HK-2 (cell line): ENCODE measurements at regions not wholly inside any gene's neighbourhood (a gene's known extent, or its start where the extent isn't known, plus 50 kb on each side); places are given as distances from the start of the nearest gene placed in this dataset.
"Not testable (repeated sequence)": the region's sequence is repeated elsewhere in the genome, so short reads cannot be mapped to it uniquely, and the experiment has no call there.

ENCODE experiments used
- DNase-seq: peaks from one replicate; pipeline ENCODE4 v3.0.0-alpha.2; 2018; ENCODE audit not compliant: unreplicated experiment

DNA sequence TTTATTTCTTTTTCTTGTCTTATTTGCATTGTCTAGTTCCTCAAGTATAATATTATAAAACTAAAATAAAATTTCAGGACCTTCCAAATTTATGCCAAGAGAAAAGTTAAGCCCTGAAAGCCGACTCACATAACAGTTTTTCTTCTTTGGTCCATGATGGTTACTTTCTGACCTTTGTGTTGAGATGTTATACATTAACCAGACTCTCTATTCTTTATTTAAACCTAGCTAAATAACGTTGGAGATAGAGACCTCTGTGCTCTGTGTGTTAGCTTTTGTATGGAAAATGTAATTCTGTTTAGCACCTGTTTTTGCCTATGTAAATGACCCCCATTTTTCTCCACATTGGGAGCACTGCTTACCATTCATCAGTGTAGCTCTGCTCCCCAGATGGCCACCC, 352.4 kb downstream of the CD109 start:
- no peak for DNase-seq

DNA sequence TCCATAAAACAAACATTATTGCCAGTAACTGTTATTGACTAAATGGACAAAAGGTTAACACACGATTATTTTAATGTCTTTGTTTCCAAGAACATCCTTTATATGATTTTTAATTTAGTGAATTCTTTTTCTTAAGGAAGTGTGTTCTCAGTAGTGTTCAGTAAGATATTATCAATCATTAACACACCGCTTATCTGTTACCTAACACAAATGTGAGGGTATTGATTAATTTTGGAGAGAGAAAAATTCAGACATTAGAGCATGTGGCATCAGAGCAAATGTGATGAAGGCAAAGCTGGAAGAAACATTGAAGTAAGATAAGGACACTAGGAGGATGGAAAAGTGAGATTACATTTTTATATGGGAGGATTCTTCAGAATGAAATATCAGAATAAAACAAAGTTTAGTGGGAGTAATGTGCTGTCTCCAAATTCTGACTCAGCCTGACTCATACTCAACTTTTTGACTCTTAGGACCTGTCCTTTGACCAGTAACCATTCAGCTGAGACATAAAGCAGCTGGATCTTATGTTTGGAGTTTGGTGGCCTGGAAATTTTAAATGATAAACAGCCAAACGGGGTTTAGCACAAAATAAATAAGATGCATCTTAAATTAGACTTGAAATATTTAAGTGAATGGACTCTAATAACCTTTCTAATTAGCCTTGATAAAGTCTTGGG, 348.6 kb downstream of the CD109 start:
- no peak for DNase-seq

DNA sequence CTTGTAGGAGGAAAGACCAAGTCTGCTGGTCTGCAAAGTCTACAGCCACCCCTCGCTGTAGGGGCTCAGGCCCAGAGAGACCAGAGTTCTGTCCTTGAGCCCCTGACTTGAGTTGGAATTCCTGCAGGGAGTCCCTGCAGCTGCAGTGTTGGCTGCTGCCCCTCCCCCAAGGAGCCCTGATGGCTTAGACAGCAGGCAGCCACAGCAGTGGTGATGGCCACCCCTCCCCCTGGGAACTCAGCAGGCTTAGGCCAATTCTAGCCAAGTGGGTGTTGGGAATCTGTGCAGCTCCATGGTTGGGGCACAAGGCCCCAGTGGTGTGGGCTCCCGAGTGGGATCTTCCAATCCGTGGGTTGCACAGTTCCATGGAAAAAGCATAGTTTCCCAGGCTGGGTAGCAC, 345.4 kb downstream of the CD109 start:
- no peak for DNase-seq

GRCh38 chr6:74018825-74019224, 322.8 kb downstream of the CD109 start:
- DNase-seq = no peak

DNA sequence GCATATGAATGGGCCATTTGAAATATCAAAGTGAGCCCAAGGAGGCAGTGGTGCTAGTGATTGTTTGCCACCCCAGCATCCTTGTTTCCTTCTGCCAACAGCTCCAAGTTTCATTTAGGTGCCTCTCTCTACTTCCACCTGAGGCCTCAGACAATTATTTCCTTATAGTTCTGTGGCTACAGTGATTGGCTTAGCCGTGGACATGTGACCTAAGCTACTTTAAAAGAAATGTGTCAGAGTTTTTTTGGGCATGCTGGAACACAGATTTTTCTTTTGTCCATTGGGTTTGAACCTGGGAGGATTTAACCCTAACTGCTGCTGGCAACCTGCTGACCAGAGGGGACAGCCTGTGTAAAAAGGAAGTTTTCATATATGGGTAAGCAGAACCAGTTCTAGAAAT, 319.4 kb downstream of the CD109 start:
- no peak for DNase-seq

GRCh38 chr6:74000666-74001490, 304.9 kb downstream of the CD109 start:
- DNase-seq = no peak

- not testable (repeated sequence) for DNase-seq
These were observed 294.7 kb downstream of the CD109 start for GRCh38 chr6:73990609-73991238.

- DNase-seq = no peak
These were observed 293.4 kb downstream of the CD109 start for GRCh38 chr6:73989428-73989827.

DNA sequence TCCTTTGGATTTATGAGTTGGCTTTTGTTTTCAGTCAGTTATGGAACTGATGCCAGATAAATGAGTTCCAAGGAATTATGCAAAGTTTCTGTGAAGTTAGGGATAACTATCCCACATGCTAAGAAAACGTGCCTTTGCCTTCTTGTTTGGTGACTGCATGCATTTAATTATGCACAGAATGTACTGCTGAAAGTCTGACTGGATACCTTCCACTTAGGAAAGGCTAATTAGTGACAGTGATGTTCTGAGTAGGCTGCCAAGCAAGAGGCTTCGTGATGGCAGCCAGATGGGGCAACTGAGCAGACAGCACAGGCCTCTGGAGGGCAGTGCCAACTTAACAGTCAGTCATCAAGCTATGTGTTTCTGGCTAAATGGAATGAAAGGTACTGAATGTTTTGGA, 289.9 kb downstream of the CD109 start:
- DNase-seq = no peak

GRCh38 chr6:73984571-73985210, 288.7 kb downstream of the CD109 start:
- DNase-seq = no peak

GRCh38 chr6:73983367-73983766, 287.4 kb downstream of the CD109 start:
- DNase-seq = no peak

- DNase-seq = no peak
These were observed 284.1 kb downstream of the CD109 start for GRCh38 chr6:73980096-73980495.

GRCh38 chr6:73978330-73978729, 282.3 kb downstream of the CD109 start:
- DNase-seq = no peak

- DNase-seq = not testable (repeated sequence)
These were observed 276.5 kb downstream of the CD109 start for GRCh38 chr6:73972518-73972917.

GRCh38 chr6:73969971-73970970, 274.3 kb downstream of the CD109 start:
- no peak for DNase-seq

DNA sequence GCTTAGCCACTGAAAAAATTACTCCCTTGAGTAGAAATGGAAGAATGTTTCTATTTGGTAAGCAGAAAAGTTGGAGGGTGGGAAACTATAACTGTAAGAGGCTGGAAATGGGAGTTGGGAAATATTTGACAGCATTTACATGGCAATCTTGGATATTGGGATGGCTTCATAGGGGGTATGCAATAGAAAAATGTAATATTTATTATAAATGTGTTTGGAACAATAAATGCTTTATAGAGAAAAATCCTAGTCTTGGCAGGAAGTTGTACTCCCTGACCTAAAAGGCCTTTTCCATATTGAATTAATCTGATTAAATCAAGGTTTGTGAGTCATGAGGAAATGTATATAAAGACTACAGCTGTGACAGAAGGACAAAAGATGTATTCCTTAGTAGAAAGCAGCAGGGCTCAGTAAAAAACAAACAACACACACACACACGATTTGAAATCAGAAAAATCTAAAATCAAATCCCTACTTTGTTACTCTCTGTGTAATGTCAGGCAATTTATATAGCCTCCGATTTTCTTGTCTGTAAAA, 272.3 kb downstream of the CD109 start:
- DNase-seq = no peak

- DNase-seq = no peak
These were observed 269.6 kb downstream of the CD109 start for GRCh38 chr6:73965539-73966029.

GRCh38 chr6:73964241-73964854, 268.3 kb downstream of the CD109 start:
- DNase-seq = no peak

DNA sequence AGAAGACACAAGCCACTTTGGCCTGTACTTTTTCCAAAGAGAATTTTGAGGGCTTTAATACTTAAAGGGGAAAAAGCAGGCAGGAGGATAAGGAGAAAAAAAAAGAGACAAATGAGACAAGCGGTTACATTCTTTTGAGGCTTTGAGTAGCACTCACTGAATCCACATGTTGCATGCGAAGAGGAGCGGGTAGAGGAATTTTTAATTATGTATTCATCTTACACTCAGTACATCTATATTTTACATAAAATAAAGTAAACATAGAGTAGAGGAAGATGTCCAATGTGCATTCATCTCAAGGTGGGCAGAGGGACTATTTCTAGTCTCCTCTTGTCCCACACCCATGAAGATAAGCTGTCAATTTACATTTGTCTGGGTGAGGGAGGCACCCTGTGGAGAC, 266.9 kb downstream of the CD109 start:
- no peak for DNase-seq

GRCh38 chr6:73956305-73956704, 260.3 kb downstream of the CD109 start:
- DNase-seq = no peak
